OCI-LY1 (cell line): ENCODE measurements at regions not wholly inside any gene's neighbourhood (a gene's known extent, or its start where the extent isn't known, plus 50 kb on each side); places are given as distances from the start of the nearest gene placed in this dataset.

Source experiments
- H2AFZ ChIP-seq: fragments of 200-600 bp; sonication (generic), shearing (Covaris generic); 2 replicates; pipeline ENCODE4 v1.6.0; 2014; ENCODE audit warnings: antibody characterized with exemption, mild to moderate bottlenecking, low read length
- H3F3A ChIP-seq: fragments of 200-600 bp; sonication (generic), shearing (Covaris generic); 2 replicates; pipeline ENCODE4 v1.6.0; 2014; ENCODE audit warnings: mild to moderate bottlenecking, antibody characterized with exemption, low read length, moderate library complexity; ENCODE audit not compliant: insufficient read depth
- H3K27ac ChIP-seq: fragments of 200-600 bp; sonication (generic); 2 replicates; pipeline ENCODE4 v1.5.1; 2014; ENCODE audit warnings: low read length, mixed run types, mild to moderate bottlenecking, low read depth; ENCODE audit not compliant: poor library complexity, severe bottlenecking
- H3K27me3 ChIP-seq: fragments of 200-600 bp; sonication (generic); 2 replicates; pipeline ENCODE4 v1.6.0; 2014; ENCODE audit warnings: antibody characterized with exemption, mild to moderate bottlenecking, low read length, moderate library complexity; ENCODE audit not compliant: insufficient read depth
- H3K36me3 ChIP-seq: fragments of 200-600 bp; sonication (generic); 2 replicates; pipeline ENCODE4 v1.6.1; 2014; ENCODE audit warnings: mild to moderate bottlenecking, antibody characterized with exemption, low read length, moderate library complexity, mixed read lengths; ENCODE audit not compliant: insufficient read depth
- H3K4me1 ChIP-seq: fragments of 200-600 bp; sonication (generic); 2 replicates; pipeline ENCODE4 v1.5.1; 2014; ENCODE audit warnings: mild to moderate bottlenecking, low read length, moderate library complexity; ENCODE audit not compliant: insufficient read depth, severe bottlenecking
- H3K4me2 ChIP-seq: fragments of 200-600 bp; sonication (generic), shearing (Covaris generic); 2 replicates; pipeline ENCODE4 v1.6.1; 2014; ENCODE audit warnings: low read length
- H3K4me3 ChIP-seq: fragments of 200-600 bp; sonication (generic); 2 replicates; pipeline ENCODE4 v1.5.1; 2014; ENCODE audit warnings: low read length, low read depth, mild to moderate bottlenecking, mixed read lengths; ENCODE audit not compliant: poor library complexity, severe bottlenecking
- H3K79me2 ChIP-seq: fragments of 200-600 bp; shearing (Covaris generic); 2 replicates; pipeline ENCODE4 v1.6.1; 2016; ENCODE audit warnings: mixed run types, low read length, mixed read lengths; ENCODE audit not compliant: insufficient read depth
- H3K9ac ChIP-seq: fragments of 200-600 bp; sonication (generic), shearing (Covaris generic); 2 replicates; pipeline ENCODE4 v1.6.1; 2014; ENCODE audit warnings: mild to moderate bottlenecking, low read length, mixed read lengths
- H3K9me2 ChIP-seq: fragments of 200-600 bp; sonication (generic), shearing (Covaris generic); 2 replicates; pipeline ENCODE4 v1.6.1; 2014; ENCODE audit warnings: low read depth, mild to moderate bottlenecking, low read length, mixed read lengths
- H3K9me3 ChIP-seq: fragments of 200-600 bp; shearing (Covaris generic); 2 replicates; pipeline ENCODE4 v1.6.1; 2014; ENCODE audit warnings: low read length, mixed read lengths
- H4K20me1 ChIP-seq: fragments of 200-600 bp; sonication (generic), shearing (Covaris generic); 2 replicates; pipeline ENCODE4 v1.6.0; 2016; ENCODE audit warnings: mild to moderate bottlenecking, low read length; ENCODE audit not compliant: insufficient read depth
- EZH2 ChIP-seq: fragments of 200-600 bp; sonication (generic), shearing (Covaris generic); IDR thresholded peaks from 2 replicates; pipeline ENCODE4 v1.8.0; 2017; ENCODE audit warnings: borderline replicate concordance, mixed run types, mild to moderate bottlenecking, antibody characterized with exemption, low read length, moderate library complexity, mixed read lengths
- TF ChIP-seq, protein P1 (sequence below): fragments of 200-600 bp; sonication (generic), shearing (Covaris generic); IDR thresholded peaks from 2 replicates; pipeline ENCODE4 v1.5.1; 2017; ENCODE audit warnings: mild to moderate bottlenecking, antibody characterized with exemption, low read length, moderate library complexity, mixed read lengths

DNA sequence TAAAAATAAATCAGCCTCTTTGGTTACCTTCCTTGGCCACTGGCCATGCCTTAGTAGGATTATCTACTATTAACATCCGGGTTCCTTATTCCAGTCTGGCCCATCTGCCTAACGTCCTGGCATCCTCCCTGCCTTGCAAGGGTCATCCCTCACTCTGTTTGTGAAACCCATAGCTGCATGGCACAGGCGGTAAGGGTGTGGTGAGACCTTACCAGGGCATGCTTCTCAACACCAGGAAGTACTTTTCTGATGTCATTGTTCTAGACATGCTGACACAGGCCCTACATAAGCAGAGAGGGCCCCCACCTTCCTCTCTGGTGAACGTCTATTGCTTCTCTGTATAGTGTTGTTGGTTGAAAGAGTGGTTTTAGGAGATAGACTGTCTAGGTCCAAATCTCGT lies 296.8 kb upstream of the SPRED2 start:
- Histone ChIP-seq H3K4me1 (no peaks in the 10 kb centered on the region), H3K36me3 (no peaks in the 10 kb centered on the region), H3K9ac (no peak overlapping the region), H3K27ac (no peak overlapping the region), H3K27me3 (no peaks in the 10 kb centered on the region), H3K9me3 (no peaks in the 10 kb centered on the region), H4K20me1 (no peaks in the 10 kb centered on the region), H3K4me2 (no peak overlapping the region), H3K9me2 (no peaks in the 10 kb centered on the region), H3F3A (no peaks in the 10 kb centered on the region), H3K4me3 (no peak overlapping the region), H2AFZ (no peak overlapping the region), H3K79me2 (no peaks in the 10 kb centered on the region)
- TF ChIP-seq, protein P1, sequence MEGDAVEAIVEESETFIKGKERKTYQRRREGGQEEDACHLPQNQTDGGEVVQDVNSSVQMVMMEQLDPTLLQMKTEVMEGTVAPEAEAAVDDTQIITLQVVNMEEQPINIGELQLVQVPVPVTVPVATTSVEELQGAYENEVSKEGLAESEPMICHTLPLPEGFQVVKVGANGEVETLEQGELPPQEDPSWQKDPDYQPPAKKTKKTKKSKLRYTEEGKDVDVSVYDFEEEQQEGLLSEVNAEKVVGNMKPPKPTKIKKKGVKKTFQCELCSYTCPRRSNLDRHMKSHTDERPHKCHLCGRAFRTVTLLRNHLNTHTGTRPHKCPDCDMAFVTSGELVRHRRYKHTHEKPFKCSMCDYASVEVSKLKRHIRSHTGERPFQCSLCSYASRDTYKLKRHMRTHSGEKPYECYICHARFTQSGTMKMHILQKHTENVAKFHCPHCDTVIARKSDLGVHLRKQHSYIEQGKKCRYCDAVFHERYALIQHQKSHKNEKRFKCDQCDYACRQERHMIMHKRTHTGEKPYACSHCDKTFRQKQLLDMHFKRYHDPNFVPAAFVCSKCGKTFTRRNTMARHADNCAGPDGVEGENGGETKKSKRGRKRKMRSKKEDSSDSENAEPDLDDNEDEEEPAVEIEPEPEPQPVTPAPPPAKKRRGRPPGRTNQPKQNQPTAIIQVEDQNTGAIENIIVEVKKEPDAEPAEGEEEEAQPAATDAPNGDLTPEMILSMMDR = no peak
- TF ChIP-seq EZH2 = no peak

DNA sequence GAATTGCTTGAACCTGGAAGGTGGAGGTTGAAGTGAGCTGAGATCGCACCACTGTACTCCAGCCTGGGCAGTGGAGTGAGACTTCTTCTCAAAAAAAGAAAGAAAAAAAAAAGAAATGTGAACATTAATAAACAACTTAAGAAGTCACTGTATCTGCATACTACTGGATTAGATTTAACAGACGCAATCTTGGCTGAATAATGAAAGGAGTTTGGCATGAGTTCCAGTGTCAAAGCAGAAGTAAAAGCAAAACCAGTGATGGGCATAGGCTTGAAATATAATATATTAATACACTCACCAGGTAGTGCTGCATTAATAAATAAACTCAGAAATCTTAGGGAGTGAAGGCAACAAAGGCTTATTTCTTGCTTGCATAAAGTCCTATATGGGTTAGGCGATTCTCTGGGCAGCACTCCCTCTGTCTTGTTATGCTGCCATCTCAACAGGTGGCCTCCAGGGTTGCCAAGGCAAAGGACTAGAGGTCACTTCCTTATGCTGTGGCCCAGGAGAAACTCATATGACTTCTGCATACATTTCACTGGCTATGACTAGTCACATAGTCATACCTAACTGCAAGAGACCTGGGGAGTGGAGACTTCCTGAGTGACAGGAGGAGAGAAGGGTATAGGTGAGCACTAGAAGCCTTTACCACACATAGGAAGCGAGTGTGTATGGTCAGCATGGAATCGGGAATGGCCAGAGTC lies 296.2 kb upstream of the SPRED2 start:
- H3K9me2 ChIP-seq = no peaks in the 10 kb centered on the region
- H3K79me2 ChIP-seq = no peaks in the 10 kb centered on the region
- no peak overlapping the region for H3K9ac ChIP-seq
- H3K4me2 ChIP-seq = no peak overlapping the region
- no peaks in the 10 kb centered on the region for H3K27me3 ChIP-seq
- TF ChIP-seq, protein P1 = no peak
- TF ChIP-seq EZH2 = no peak
- H3K4me1 ChIP-seq = no peaks in the 10 kb centered on the region
- H2AFZ ChIP-seq = no peak overlapping the region
- no peak overlapping the region for H3K27ac ChIP-seq
- H3F3A ChIP-seq = no peaks in the 10 kb centered on the region
- H3K9me3 ChIP-seq = no peaks in the 10 kb centered on the region
- H4K20me1 ChIP-seq = no peaks in the 10 kb centered on the region
- H3K4me3 ChIP-seq = no peak overlapping the region
- no peaks in the 10 kb centered on the region for H3K36me3 ChIP-seq

DNA sequence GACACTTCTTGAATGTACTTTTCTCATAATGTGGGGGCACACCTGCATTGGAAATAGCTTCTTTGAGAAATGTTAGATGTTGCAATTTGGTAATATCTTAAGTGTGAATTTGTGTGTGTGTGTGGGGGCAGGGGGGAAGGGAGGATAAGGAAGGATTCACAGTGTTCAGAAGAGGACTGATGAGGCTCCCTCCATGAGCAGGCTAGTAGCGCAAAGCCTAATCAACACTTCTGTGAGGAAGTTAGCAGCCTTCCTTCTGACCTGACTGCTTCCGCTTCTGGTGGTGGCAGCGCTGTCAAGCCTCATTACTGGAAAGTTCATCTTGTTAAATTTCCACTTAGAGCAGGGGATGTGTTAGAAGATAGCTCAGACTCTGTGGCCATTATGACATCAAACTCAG lies 295.4 kb upstream of the SPRED2 start:
- Histone ChIP-seq H3K79me2 (no peaks in the 10 kb centered on the region), H3K36me3 (no peaks in the 10 kb centered on the region), H3F3A (no peaks in the 10 kb centered on the region), H4K20me1 (no peaks in the 10 kb centered on the region), H3K9me3 (no peaks in the 10 kb centered on the region), H3K4me1 (no peaks in the 10 kb centered on the region), H2AFZ (no peak overlapping the region), H3K9me2 (no peaks in the 10 kb centered on the region), H3K27me3 (0 out of 2 replicates have a peak, but pooled peaks cover 2% of the 10 kb centered on the region), H3K9ac (no peak overlapping the region), H3K27ac (no peak overlapping the region), H3K4me2 (no peak overlapping the region), H3K4me3 (no peak overlapping the region)
- TF ChIP-seq EZH2 = no peak
- TF ChIP-seq, protein P1 = no peak
